ENCODE measurements at regions not wholly inside any gene's neighbourhood (a gene's known extent, or its start where the extent isn't known, plus 50 kb on each side); places are given as distances from the start of the nearest gene placed in this dataset.

DNA sequence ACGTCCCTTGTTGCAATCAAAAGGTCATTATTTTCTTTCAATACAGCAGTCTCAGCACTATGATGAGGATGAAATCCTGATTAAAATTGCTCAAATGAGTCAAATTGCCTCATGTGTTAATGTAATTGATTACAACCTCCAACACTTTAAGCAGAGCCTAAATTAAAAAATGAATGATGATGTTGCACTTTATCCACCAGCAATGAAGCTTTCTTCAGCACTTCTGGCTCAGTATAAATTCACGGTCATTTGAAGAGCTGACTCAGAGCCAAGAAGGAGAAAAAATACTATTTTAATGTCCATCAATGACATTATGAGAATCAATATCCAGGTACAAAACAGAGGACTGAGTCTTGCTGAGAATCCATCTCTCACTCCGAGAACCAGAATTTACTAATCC lies 792.6 kb upstream of the ATXN8OS start:
- Histone ChIP-seq H3K79me2 (ENCODE audit: insufficient read depth, low read depth) (no peaks in the 10 kb centered on the region), H2AFZ (ENCODE audit: low read depth) (no peak overlapping the region), H3K27me3 (ENCODE audit: insufficient read depth, low read depth) (no peaks in the 10 kb centered on the region), H3K4me3 (IDR thresholded peaks at IDR 0.05; ENCODE audit: insufficient read depth, low read depth, low read length) (no peak overlapping the region), H3K27ac (no peak overlapping the region), H3K4me1 (ENCODE audit: low read depth, poor library complexity, severe bottlenecking) (no peaks in the 10 kb centered on the region), H4K20me1 (ENCODE audit: insufficient read depth) (no peaks in the 10 kb centered on the region), H3K36me3 (ENCODE audit: insufficient read depth) (no peaks in the 10 kb centered on the region), H3K4me2 (no peak overlapping the region), H3K9ac (no peak overlapping the region)
- TF ChIP-seq, protein P1, sequence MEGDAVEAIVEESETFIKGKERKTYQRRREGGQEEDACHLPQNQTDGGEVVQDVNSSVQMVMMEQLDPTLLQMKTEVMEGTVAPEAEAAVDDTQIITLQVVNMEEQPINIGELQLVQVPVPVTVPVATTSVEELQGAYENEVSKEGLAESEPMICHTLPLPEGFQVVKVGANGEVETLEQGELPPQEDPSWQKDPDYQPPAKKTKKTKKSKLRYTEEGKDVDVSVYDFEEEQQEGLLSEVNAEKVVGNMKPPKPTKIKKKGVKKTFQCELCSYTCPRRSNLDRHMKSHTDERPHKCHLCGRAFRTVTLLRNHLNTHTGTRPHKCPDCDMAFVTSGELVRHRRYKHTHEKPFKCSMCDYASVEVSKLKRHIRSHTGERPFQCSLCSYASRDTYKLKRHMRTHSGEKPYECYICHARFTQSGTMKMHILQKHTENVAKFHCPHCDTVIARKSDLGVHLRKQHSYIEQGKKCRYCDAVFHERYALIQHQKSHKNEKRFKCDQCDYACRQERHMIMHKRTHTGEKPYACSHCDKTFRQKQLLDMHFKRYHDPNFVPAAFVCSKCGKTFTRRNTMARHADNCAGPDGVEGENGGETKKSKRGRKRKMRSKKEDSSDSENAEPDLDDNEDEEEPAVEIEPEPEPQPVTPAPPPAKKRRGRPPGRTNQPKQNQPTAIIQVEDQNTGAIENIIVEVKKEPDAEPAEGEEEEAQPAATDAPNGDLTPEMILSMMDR (conservative IDR thresholded peaks at IDR 0.05; ENCODE audit: low read depth, low read length): no peak

- H3K27ac ChIP-seq: no peak overlapping the region
- no peak overlapping the region for H3K9ac ChIP-seq
- H2AFZ ChIP-seq (ENCODE audit: low read depth): no peak overlapping the region
- no peaks in the 10 kb centered on the region for H4K20me1 ChIP-seq (ENCODE audit: insufficient read depth)
- no peaks in the 10 kb centered on the region for H3K79me2 ChIP-seq (ENCODE audit: insufficient read depth, low read depth)
- H3K27me3 ChIP-seq (ENCODE audit: insufficient read depth, low read depth): no peaks in the 10 kb centered on the region
- no peak overlapping the region for H3K4me3 ChIP-seq (IDR thresholded peaks at IDR 0.05; ENCODE audit: insufficient read depth, low read depth, low read length)
- TF ChIP-seq, protein P1 (conservative IDR thresholded peaks at IDR 0.05; ENCODE audit: low read depth, low read length): no peak
- H3K4me2 ChIP-seq: no peak overlapping the region
- no peaks in the 10 kb centered on the region for H3K4me1 ChIP-seq (ENCODE audit: low read depth, poor library complexity, severe bottlenecking)
- no peaks in the 10 kb centered on the region for H3K36me3 ChIP-seq (ENCODE audit: insufficient read depth)
Measured at GRCh38 chr13:69306766-69307165, 800.9 kb upstream of the ATXN8OS start.

- H3K27ac ChIP-seq: no peak overlapping the region
- no peak overlapping the region for H3K9ac ChIP-seq
- no peaks in the 10 kb centered on the region for H3K79me2 ChIP-seq (ENCODE audit: insufficient read depth, low read depth)
- no peaks in the 10 kb centered on the region for H3K36me3 ChIP-seq (ENCODE audit: insufficient read depth)
- H4K20me1 ChIP-seq (ENCODE audit: insufficient read depth): no peaks in the 10 kb centered on the region
- no peaks in the 10 kb centered on the region for H3K4me1 ChIP-seq (ENCODE audit: low read depth, poor library complexity, severe bottlenecking)
- no peak overlapping the region for H3K4me2 ChIP-seq
- no peak overlapping the region for H2AFZ ChIP-seq (ENCODE audit: low read depth)
- TF ChIP-seq, protein P1 (conservative IDR thresholded peaks at IDR 0.05; ENCODE audit: low read depth, low read length): no peak
- H3K27me3 ChIP-seq (ENCODE audit: insufficient read depth, low read depth): no peaks in the 10 kb centered on the region
- no peak overlapping the region for H3K4me3 ChIP-seq (IDR thresholded peaks at IDR 0.05; ENCODE audit: insufficient read depth, low read depth, low read length)
Measured at GRCh38 chr13:69300131-69300530, 807.5 kb upstream of the ATXN8OS start.

DNA sequence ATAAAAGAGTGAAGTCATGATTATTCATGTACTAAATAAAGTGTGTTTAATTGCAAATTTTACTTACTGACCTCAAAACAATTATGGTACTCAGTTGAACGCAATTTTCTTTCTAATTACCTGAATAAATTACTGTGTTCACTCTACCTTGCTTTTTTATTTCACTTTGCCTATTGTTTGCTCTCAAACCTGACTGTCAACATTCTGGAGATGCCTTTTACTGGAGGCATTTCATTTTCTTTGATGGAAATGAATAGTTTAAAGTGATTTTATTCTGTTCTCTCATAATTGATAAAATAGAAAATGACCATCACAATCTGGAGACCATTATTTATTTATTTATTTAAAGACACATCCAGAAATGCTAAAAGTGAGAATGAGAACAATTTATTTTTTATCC lies 811.5 kb upstream of the ATXN8OS start:
- Histone ChIP-seq H3K36me3 (ENCODE audit: insufficient read depth) (no peaks in the 10 kb centered on the region), H3K27ac (no peak overlapping the region), H3K4me2 (no peak overlapping the region), H3K9ac (no peak overlapping the region), H3K27me3 (ENCODE audit: insufficient read depth, low read depth) (no peaks in the 10 kb centered on the region), H3K79me2 (ENCODE audit: insufficient read depth, low read depth) (no peaks in the 10 kb centered on the region), H2AFZ (ENCODE audit: low read depth) (no peak overlapping the region), H3K4me3 (IDR thresholded peaks at IDR 0.05; ENCODE audit: insufficient read depth, low read depth, low read length) (no peak overlapping the region), H4K20me1 (ENCODE audit: insufficient read depth) (no peaks in the 10 kb centered on the region), H3K4me1 (ENCODE audit: low read depth, poor library complexity, severe bottlenecking) (no peaks in the 10 kb centered on the region)
- TF ChIP-seq, protein P1 (conservative IDR thresholded peaks at IDR 0.05; ENCODE audit: low read depth, low read length): no peak
